Spleen (tissue), 11 donors: ENCODE measurements at regions not wholly inside any gene's neighbourhood (a gene's known extent, or its start where the extent isn't known, plus 50 kb on each side); places are given as distances from the start of the nearest gene placed in this dataset.
"Not testable (repeated sequence)": the region's sequence is repeated elsewhere in the genome, so short reads cannot be mapped to it uniquely, and the experiment has no call there.

Experiments
- DNase-seq: peaks from one replicate; pipeline ENCODE4 v3.0.0-alpha.2; 2020
- H3K27ac ChIP-seq, 8 donors: fragments of 200-600 bp; sonication (generic) in 7 of 8; 1 replicate in 4 of 8; 2 replicates in 4 of 8; pipeline versions ENCODE4 v1.5.0 to v1.8.0; 2016 to 2021; ENCODE audit warnings: inconsistent platforms in 4 of 8, mild to moderate bottlenecking in 4 of 8, moderate library complexity in 1 of 8
- H3K27me3 ChIP-seq, 7 donors: fragments of 200-600 bp; sonication (generic) in 6 of 7; replicated peaks in 1 of 7; 1 replicate in 4 of 7; 2 replicates in 3 of 7; pipeline versions ENCODE4 v1.5.0 to v1.8.0; 2016 to 2021; ENCODE audit warnings: inconsistent platforms in 3 of 7, mild to moderate bottlenecking in 1 of 7
- H3K36me3 ChIP-seq, 6 donors: fragments of 200-600 bp; sonication (generic) in 5 of 6; 1 replicate in 4 of 6; 2 replicates in 2 of 6; pipeline versions ENCODE4 v1.5.0 to v1.8.0; 2016 to 2021; ENCODE audit warnings: inconsistent platforms in 2 of 6
- H3K4me1 ChIP-seq, 6 donors: fragments of 200-600 bp; sonication (generic) in 5 of 6; 1 replicate in 3 of 6; 2 replicates in 3 of 6; pipeline versions ENCODE4 v1.5.0 to v1.8.0; 2016 to 2021; ENCODE audit warnings: inconsistent platforms in 3 of 6
- H3K4me3 ChIP-seq, 8 donors: fragments of 200-600 bp; sonication (generic) in 7 of 8; 1 replicate in 4 of 8; 2 replicates in 4 of 8; pipeline versions ENCODE4 v1.5.0 to v1.8.0; 2016 to 2021; ENCODE audit warnings: inconsistent platforms in 4 of 8, mild to moderate bottlenecking in 4 of 8, moderate library complexity in 2 of 8
- H3K9me3 ChIP-seq, 8 donors: fragments of 200-600 bp; sonication (generic) in 7 of 8; 1 replicate in 4 of 8; 2 replicates in 4 of 8; pipeline versions ENCODE4 v1.5.0 to v1.8.0; 2016 to 2021; ENCODE audit warnings: inconsistent platforms in 4 of 8
- POLR2A ChIP-seq, 3 donors: fragments of 450-650 bp; IDR thresholded peaks; one replicate each; pipeline ENCODE4 v1.5.1; 2017; ENCODE audit warnings: antibody characterized with exemption in 3 of 3, mild to moderate bottlenecking in 1 of 3
- POLR2AphosphoS5 ChIP-seq, 3 donors: sonication (generic); formaldehyde crosslinking; IDR thresholded peaks; one replicate each; pipeline ENCODE4 v1.5.1; 2017; ENCODE audit warnings: antibody characterized with exemption in 3 of 3
- WGBS, 5 donors: extraction: QIAGEN DNeasy Blood & Tissue Kit in 3 of 5; methylation state at CpG; one replicate each; pipeline versions ENCODE4 v1.1.5 to v1.1.7; 2013 to 2018; 5-methylcytosine and 5-hydroxymethylcytosine counted together
- intact Hi-C: fragments of 100-400 bp; cut with DNase I; formaldehyde crosslinking; loops from one replicate; pipeline ENCODE4 v1.15.0; 2023; ENCODE audit warnings: low total_unique reads
- TF ChIP-seq, protein P1 (sequence below), 11 experiments: fragments of 200-600 bp in 7 of 11; fragments of 450-650 bp in 4 of 11; sonication (generic) in 4 of 11; IDR thresholded peaks in 8 of 11; conservative IDR thresholded peaks in 3 of 11; 1 replicate in 7 of 11; 2 replicates in 4 of 11; pipeline versions ENCODE4 v1.4.0 to v1.8.0; 2016 to 2021; ENCODE audit warnings: antibody characterized with exemption in 11 of 11, inconsistent platforms in 4 of 11, mild to moderate bottlenecking in 1 of 11
- donor health status: healthy with polysubstance abuse.
- donor health status: DM: no; HTN: no; CAD: no; lungs with moderate emphysema.
- donor health status: DM: no; HTN: no; CAD: no.
- donor health status: Bipolar disorder and iron deficiency.
- donor health status: healthy.
- donor health status: DM: no; HTN: no; CAD: no.
- donor health status: DM: yes; HTN: yes; CAD: no.

DNA sequence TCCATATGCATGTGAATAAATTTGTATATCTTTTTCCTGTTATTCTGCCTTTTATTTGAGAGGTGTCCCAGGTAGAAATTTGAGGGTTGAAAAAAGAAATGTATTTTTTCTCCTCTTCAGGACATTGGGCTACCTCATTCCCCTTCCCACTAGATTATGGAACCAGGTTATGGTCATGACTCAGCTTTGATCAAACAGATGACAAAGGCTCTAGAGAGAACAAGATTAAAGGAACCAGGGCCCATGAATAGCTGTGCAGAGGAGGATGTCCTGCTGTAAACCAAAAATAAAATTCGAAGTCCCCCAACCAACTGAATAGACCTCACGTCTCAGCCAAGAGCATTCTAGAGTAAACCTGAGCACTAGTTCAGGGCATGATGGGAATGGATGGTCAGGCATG lies 313.2 kb downstream of the RAPGEF2 start:
- intact Hi-C loops = no loop called here
- Histone ChIP-seq H3K4me3 (no peak overlapping the region), H3K27ac (no peak overlapping the region), H3K36me3 (no peaks in the 10 kb centered on the region), H3K27me3 (no peaks in the 10 kb centered on the region), H3K4me1 (no peaks in the 10 kb centered on the region), H3K9me3 (peaks cover 0 to 31% (median 12%) of the 10 kb centered on the region in 8 donors)
- 68 to 76% (median 68%) methylated on average over 2 of the region's 2 CpGs for WGBS, 5 donors
- TF ChIP-seq POLR2AphosphoS5 (IDR thresholded peaks at IDR 0.05) (no peak), POLR2A (IDR thresholded peaks at IDR 0.05) (no peak)
- TF ChIP-seq, protein P1, sequence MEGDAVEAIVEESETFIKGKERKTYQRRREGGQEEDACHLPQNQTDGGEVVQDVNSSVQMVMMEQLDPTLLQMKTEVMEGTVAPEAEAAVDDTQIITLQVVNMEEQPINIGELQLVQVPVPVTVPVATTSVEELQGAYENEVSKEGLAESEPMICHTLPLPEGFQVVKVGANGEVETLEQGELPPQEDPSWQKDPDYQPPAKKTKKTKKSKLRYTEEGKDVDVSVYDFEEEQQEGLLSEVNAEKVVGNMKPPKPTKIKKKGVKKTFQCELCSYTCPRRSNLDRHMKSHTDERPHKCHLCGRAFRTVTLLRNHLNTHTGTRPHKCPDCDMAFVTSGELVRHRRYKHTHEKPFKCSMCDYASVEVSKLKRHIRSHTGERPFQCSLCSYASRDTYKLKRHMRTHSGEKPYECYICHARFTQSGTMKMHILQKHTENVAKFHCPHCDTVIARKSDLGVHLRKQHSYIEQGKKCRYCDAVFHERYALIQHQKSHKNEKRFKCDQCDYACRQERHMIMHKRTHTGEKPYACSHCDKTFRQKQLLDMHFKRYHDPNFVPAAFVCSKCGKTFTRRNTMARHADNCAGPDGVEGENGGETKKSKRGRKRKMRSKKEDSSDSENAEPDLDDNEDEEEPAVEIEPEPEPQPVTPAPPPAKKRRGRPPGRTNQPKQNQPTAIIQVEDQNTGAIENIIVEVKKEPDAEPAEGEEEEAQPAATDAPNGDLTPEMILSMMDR (IDR thresholded peaks at IDR 0.05 in 8 of 11, conservative IDR thresholded peaks at IDR 0.05 in 3 of 11) = no peak
- DNase-seq = no peak

DNA sequence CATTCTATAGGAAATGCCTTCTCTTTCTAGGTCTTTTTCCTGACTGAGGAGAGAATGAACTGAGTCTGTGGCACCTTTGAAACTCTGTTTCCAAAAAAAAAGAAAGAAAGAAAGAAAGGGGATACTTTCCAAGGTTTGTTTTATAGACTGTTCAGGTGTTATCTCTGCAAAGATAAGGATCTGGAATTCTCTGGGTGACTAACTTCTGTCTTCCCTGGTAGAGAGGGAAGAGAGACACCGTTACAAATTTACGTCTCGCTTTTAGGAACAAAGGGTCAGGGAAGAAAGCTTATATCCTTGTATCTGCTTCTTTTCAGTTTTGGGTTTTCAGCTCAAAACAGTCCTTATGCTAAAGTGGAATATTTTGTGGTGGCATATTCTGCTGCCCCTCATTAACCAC lies 314.1 kb downstream of the RAPGEF2 start:
- no peak for DNase-seq
- Histone ChIP-seq H3K36me3 (no peaks in the 10 kb centered on the region), H3K4me1 (no peaks in the 10 kb centered on the region), H3K27ac (no peak overlapping the region), H3K9me3 (peaks cover 0 to 33% (median 12%) of the 10 kb centered on the region in 8 donors), H3K4me3 (no peak overlapping the region), H3K27me3 (no peaks in the 10 kb centered on the region)
- WGBS, 5 donors = 87 to 94% (median 90%) methylated on average over 3 of the region's 3 CpGs
- TF ChIP-seq POLR2A (IDR thresholded peaks at IDR 0.05) = no peak
- no peak for TF ChIP-seq POLR2AphosphoS5 (IDR thresholded peaks at IDR 0.05)
- TF ChIP-seq, protein P1 (IDR thresholded peaks at IDR 0.05 in 8 of 11, conservative IDR thresholded peaks at IDR 0.05 in 3 of 11) = no peak
- intact Hi-C loops = no loop called here

DNA sequence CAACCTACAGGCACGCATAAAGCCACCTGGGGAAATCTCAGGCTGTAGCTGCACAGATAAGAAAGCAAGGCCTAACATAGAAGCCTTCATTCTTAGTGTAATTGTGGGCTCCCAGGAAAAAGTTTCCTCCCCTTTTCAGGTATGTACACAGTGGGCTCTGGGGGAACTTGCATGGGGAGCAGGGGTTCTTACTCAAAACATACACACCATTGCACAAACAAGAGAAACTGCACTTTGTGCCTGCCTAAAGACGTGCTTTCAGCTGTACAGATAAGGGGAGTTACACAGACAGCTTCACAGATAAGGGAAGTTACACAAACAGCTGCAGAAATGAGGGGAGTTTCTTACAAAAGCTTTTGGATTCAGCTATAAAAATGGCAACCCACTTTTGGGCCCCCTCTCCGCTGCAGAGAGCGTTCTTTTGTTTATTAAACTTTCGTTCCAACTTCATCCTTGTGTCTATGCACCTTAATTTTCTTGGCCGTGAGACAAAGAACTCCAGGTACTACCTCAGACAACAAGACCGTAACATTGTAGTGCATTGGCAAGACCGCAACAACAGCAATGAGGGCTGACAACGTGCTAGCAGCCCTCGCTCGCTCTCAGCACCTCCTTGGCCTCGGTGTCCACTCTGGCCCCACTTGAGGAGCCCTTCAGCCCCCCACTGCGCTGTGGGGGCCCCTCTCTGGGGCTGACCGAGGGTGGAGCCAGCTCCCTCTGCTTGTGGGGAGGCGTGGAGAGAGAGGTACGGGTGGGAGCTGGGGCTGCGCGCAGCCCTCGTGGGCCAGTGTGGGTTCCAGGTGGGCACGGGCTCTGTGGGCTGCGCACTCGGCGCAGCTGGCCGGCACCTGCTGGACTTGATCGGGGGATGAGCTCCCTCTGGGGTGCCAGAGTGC lies 317.5 kb downstream of the RAPGEF2 start:
- TF ChIP-seq, protein P1 (IDR thresholded peaks at IDR 0.05 in 8 of 11, conservative IDR thresholded peaks at IDR 0.05 in 3 of 11) = no peak
- no peak for TF ChIP-seq POLR2A (IDR thresholded peaks at IDR 0.05)
- TF ChIP-seq POLR2AphosphoS5 (IDR thresholded peaks at IDR 0.05) = no peak
- Histone ChIP-seq H3K36me3 (no peaks in the 10 kb centered on the region), H3K4me1 (no peaks in the 10 kb centered on the region), H3K9me3 (peaks cover 0 to 31% (median 12%) of the 10 kb centered on the region in 8 donors), H3K4me3 (no peak overlapping the region), H3K27ac (no peak overlapping the region), H3K27me3 (no peaks in the 10 kb centered on the region)
- DNase-seq = no peak
- intact Hi-C loops = no loop called here
- WGBS, 5 donors = 85 to 98% (median 91%) methylated on average over 15 to 25 of the region's 25 CpGs

DNA sequence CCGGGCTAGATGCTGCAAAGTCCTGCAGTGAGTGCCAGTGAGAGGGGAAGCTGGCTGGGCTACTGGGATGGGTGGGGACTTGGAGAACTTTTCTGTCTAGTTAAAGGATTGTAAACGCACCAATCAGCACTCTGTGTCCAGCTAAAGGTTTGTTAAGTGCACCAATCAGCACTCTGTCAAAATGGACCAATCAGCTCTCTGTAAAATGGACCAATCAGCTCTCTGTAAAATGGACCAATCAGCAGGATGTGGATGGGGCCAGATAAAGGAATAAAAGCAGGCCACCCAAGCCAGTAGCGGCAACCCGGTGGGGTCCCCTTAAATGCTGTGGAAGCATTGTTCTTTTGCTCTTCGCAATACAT lies 318.2 kb downstream of the RAPGEF2 start:
- DNase-seq, H3K27me3 ChIP-seq, H3K4me3 ChIP-seq, intact Hi-C loops, H3K27ac ChIP-seq, H3K4me1 ChIP-seq, H3K36me3 ChIP-seq: not testable (repeated sequence)
- 87 to 100% (median 94%) methylated on average over 5 of the region's 5 CpGs for WGBS, 5 donors
- H3K9me3 ChIP-seq = peaks cover 0 to 29% (median 12%) of the 10 kb centered on the region in 8 donors
